Stimulated activated CD8-positive, alpha-beta memory T cell treated with anti-CD3 and anti-CD28 coated beads, Interleukin-4, amount 100 ng/mL, for 4 hours (primary cell): ENCODE measurements at regions not wholly inside any gene's neighbourhood (a gene's known extent, or its start where the extent isn't known, plus 50 kb on each side); places are given as distances from the start of the nearest gene placed in this dataset.

Experiments
- DNase-seq, 2 donors: peaks; one replicate each; pipeline ENCODE4 v3.0.0-alpha.2; 2020; ENCODE audit warnings: low read depth in 2 of 2, low spot score in 1 of 2

- DNase-seq, result no peak
Measured at GRCh38 chr4:38230121-38230801, 270.1 kb downstream of the PTTG2 start.

- no peak for DNase-seq
Measured at GRCh38 chr4:38230821-38231563, 270.8 kb downstream of the PTTG2 start.

DNA sequence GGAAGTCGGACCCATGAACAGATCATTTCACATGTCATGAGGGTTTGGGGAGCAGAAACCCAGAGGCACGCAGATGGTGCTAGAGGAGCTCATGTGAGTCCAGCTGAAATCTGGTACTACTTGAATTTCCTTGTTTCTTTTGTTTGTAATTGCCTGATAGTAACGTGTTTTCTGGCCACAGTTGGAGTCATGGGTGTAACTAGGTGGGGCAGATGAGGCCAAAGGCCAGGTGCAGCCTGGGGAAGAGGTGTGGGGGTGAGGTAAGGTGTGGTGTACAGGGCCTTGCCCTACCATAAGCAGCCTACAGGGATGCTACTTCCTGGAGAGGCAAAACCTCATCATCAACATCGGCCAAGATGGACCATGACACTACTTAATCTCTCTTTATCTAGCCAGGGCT is 271.4 kb downstream of the PTTG2 start:
- no peak for DNase-seq

DNA sequence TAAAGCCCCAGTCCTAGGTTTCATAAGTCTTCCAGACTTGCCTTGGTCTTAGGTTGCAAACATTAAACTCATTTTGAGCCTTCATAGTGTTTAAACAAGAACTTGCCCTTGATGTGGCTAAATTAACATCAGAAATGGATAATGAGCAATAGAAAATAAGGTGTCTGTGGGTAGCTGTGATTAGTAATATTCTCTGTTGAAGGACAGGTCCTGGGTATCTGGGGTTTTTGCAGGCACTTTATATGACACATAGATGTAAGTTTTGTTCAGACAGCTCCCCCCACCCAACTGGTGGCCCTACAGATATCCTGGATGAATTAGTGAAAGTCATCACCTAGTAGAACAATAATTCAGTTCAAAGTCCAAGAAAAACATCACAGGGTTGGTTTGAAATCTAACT is 272.5 kb downstream of the PTTG2 start:
- no peak for DNase-seq

DNA sequence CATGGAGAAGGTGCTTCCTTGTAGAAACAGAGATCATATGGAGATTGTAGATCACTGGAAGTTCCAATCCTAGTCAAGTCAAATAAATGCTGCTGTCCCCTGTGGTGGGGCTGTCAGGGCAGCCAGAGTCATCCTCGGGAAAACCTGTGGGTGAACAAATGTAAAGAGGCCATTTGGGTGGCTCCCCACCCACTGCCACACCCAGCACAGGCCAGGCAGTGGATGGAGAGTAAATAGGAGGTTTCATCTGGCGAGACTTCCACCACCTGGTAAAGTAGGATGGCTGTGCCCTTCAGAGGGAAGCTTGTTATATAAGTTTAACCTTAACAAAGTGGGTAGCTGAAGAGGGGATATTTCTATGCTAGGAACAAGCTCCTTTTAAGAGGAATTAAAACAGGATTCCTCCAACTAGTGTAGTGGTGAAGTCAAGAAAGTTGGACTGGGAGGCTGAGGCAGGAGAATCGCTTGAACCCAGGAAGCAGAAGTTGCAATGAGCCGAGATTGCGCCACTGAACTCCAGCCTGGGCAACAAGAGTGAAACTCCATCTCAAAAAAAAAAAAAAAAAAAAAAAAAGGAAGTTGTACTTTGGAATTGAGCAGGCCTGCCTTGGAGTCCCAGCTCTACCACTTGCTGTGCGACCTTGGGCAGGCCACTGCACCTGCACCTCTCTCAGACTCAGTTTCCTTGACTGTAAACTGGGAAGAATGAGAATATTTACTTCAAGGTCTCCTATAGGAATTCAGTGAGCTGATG is 273.7 kb downstream of the PTTG2 start:
- no peak for DNase-seq

DNA sequence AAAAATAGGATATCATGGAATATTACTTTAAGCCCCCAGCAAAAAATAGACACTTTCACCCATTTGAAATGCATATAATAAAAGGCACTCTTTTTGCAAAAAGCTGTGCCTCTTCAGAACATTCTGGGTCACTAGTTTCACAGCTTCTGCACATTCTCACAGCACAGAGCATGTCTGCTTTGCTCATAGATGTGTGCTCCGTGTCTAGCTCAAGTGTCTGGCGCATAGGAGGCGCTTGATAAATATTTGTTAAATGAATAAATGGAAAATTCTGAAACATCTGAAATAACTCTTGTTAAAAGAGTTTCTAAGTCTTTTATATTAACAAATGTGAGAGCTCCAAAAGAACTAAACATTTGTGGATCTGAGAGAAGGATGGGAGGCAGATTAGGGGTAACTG is 275.2 kb downstream of the PTTG2 start:
- DNase-seq, result no peak

DNA sequence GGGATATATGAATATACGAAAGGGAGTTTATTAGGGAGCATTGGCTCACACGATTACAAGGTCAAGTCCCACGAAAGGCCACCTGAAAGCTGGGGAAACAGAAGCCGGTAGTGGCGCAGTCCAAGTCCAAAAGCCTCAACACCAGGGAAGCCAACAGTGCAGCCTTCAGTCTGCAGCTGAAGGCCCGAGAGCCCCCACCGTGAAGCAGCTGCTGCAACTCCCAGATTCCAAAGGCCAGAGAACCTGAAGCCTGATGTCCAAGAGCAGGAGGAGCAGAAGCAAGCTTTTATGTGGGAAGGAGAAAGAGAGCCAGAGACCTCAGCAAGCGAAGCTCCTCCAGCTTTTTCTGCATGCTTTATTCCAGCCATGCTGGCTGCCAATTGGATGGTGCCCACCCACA is 275.8 kb downstream of the PTTG2 start:
- DNase-seq, result no peak

GRCh38 chr4:38236503-38236902 is 276.3 kb downstream of the PTTG2 start:
- DNase-seq, result no peak

DNA sequence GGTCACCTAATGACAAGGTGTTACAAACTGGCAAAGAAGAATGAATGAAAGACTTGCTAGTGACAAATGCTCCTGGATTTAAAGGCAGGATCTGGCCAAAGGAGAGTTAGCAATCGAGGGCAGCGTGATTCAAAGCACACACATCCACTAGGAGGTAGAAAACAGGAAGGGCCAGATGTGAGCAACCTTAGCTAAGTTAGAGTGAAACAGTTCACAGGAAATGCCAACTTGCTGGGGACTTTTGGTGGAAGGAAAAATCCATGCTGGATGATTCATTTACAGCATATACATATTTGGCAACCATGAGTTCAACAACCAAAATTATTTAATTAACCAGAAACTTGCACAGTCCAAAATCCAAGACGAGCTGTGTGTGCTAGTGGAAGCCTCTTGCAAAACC is 276.9 kb downstream of the PTTG2 start:
- no peak for DNase-seq

- no peak for DNase-seq
Measured at GRCh38 chr4:38241541-38241940, 281.3 kb downstream of the PTTG2 start.

DNA sequence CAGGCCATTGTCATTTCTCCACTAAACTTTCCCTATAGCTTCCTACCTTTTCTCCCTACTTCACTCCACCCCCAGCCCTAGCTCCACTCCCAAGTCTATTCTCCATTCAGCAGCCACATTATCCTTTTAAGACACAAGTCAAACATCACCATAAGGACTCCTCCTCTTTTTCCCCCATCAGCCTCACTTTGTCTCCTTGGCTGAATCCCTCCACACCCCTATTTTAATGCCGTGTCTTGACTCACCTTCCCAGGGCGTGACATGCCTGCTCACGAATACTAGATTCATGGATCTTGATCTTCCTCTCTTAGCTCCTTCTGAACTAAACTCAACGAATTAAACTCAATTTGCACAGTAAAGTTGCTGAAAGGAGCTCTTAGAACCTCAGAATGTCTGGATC is 281.9 kb downstream of the PTTG2 start:
- DNase-seq, result no peak

GRCh38 chr4:38242822-38243387 is 282.7 kb downstream of the PTTG2 start:
- DNase-seq, result no peak

- DNase-seq, result no peak
Measured at GRCh38 chr4:38243388-38244053, 283.3 kb downstream of the PTTG2 start.

GRCh38 chr4:38254825-38255224 is 294.6 kb downstream of the PTTG2 start:
- no peak for DNase-seq

DNA sequence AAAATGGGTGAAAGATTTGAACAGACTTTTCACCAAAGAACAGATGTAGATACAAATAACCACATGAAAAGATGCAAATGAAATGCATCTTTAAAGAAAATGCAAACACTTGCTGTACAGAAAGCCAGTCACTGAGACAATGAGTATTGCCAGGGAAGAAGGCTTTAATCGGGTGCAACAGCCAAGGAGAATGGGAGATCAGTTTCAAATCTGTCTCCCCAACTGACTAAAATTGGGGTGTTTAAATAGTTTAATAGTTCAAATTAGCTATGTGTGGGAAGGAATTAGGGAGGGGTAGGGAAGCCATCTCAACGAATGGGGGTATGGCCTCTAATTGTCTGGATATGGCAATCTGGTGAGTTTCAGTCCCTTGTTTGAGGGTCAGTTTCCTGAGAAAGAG is 295.4 kb downstream of the PTTG2 start:
- no peak for DNase-seq

DNA sequence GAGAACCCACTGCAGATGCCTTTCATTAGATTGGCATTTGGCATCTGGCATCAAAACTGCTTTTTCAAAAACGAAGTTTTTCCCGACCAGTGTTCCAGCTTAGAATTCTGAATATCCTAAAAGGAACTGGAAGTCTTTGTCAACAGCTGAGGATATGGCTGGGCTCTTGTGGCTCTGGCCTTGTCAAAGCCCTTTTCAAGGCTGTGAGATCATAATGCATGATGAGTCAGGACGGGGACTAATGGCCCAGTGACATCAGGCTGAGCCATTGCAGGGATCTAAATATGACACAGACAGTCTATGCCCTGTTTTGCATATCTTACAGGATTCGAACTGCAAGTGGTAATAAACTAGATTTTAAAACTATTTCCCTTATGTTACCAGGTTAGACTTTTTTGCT is 306.4 kb downstream of the PTTG2 start:
- DNase-seq, result no peak

DNA sequence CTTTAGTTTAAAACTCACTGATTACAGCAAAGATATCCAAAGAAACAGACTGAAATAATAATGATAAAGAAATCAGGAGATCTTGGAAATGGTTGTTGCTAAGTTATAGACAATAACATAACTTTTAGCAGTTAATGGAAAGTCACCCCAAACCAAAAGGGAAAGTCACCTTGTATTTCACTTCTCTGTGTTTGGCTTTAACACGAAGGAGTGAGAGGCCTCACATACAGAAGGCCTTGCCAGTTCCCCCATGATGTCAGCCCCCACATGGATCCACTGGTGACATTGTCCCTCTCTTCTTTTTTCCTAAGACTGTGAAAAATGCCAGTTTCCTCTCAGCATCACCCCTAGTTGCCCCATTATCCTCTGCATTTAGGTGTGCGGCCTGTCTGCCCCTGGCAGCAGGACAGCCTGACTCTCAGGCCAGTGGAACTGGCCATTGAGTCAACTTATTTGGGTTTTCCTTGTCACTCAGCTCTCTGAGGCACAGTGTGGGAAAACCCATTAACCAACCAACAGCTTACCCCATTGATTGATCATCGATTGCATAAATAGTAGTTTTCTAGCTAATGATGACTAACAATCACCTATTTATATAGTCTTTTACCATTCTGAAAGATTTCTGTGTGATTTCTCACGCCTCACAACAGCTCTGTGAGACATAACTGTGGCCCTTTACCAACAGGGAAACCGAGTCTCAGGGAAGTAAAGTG is 308.1 kb downstream of the PTTG2 start:
- no peak for DNase-seq

DNA sequence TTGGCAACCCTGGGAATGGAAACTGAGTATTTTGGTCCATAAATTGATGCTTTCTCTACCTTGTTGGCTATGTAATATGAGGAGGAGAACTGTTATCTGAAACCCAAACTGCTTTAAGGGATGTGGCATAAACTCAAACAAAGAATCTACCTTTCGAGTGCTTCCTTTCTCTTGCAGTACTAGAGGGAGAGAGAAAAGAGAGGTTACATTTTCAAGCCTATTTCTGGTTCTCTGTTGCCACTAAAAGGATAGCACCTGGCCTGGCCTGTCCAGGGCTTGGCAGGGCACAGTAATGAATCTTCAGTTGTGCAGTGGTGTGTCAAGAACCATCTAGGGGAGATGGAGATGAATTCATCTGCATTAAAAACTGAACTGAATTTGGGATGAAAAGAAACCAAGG is 308.6 kb downstream of the PTTG2 start:
- DNase-seq, result no peak

DNA sequence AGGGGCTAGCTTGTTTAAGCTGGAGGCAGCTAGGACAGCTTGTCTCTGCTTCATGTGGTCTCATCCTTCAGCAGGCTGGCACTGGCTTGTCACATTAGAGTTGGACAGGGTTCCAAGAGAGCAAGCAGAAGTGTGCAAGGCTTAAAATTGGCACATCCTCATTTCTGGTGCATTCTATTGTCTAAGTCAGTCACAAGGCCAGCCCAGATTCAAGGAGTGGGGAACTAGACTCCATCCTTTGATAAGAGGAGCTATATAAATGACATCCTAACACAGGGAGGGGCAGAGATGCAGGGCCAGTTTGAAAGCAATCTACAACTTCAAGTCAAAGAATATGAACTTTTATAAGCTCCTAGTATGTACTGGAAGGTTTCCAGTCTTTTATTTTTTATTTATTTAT is 313.2 kb downstream of the PTTG2 start:
- DNase-seq, result no peak

DNA sequence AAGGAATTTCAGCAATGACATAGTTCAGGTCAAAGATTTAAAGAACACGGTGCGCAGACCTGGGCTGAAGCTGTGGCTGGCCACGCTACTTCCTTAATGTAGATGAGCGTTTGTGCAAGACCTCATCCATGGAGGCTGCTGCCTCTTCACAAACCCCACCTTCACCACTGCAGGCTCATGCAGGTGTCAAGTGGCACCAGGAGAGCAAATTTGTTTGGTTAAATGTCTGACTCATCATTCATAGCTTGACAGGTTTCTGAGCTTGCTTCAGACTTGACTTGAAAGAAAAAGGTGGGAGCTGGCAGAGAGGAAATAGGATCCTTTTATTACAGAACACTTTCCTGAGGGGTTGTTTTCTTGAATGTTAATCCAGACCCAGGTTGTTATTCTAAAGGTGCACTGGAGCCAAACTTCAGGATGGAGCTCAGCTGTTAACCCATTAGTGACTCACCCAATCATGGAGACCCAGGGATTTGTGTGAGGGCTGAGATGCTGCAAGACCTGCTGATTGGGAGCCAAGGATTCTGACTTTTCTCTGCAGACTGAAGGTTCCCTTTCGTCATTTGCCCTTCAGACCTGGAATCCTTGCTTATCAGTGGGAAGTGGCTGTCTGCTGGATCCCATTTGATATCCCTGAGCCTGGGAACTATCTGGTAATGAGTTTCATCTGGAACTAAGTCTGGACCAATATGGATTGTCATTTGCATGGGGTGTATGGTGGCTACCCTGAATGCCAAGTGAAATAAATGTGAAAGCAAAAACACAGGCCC is 315.3 kb downstream of the PTTG2 start:
- DNase-seq, result no peak
